MCF 10A (cell line): ENCODE measurements at regions not wholly inside any gene's neighbourhood (a gene's known extent, or its start where the extent isn't known, plus 50 kb on each side); places are given as distances from the start of the nearest gene placed in this dataset.

Source experiments
- BruUV-seq: library from RNA; stranded (reverse); fragments of 400-500 nt; replicated peaks from 2 replicates; lab custom pipeline; 2021; lab: Mats Ljungman, UMichigan
- CTCF ChIA-PET: fragments of 300-600 bp; sonication (Branson Sonifier 250); formaldehyde crosslinking; extraction: SDS; loops from one replicate; lab custom pipeline; 2021; ENCODE audit warnings: antibody characterized with exemption, inconsistent platforms; lab: Yijun Ruan, JAX
- POLR2A ChIA-PET: fragments of 300-600, 350-650 bp; sonication (Branson Sonifier 250); formaldehyde crosslinking; extraction: SDS; loops from one replicate; lab custom pipeline; 2020; ENCODE audit warnings: antibody characterized with exemption, inconsistent platforms; lab: Yijun Ruan, JAX
- DNase-seq: peaks from one replicate; pipeline ENCODE4 v3.0.0-alpha.2; 2018; ENCODE audit not compliant: unreplicated experiment
- H3K27ac Mint-ChIP-seq: one replicate; pipeline ENCODE4 v1.8.0; 2022; ENCODE audit warnings: mild to moderate bottlenecking, low read depth, mixed read lengths; ENCODE audit not compliant: unreplicated experiment
- H3K27me3 Mint-ChIP-seq: one replicate; pipeline ENCODE4 v1.8.0; 2022; ENCODE audit warnings: mixed read lengths; ENCODE audit not compliant: insufficient read depth, unreplicated experiment
- H3K36me3 Mint-ChIP-seq: one replicate; pipeline ENCODE4 v1.8.0; 2022; ENCODE audit warnings: mild to moderate bottlenecking, moderate library complexity, mixed read lengths; ENCODE audit not compliant: insufficient read depth, unreplicated experiment
- H3K4me1 Mint-ChIP-seq: one replicate; pipeline ENCODE4 v1.8.0; 2022; ENCODE audit warnings: mixed read lengths; ENCODE audit not compliant: insufficient read depth, unreplicated experiment
- H3K4me3 Mint-ChIP-seq: one replicate; pipeline ENCODE4 v1.8.0; 2022; ENCODE audit warnings: mild to moderate bottlenecking, moderate library complexity, mixed read lengths; ENCODE audit not compliant: unreplicated experiment
- H3K9me3 Mint-ChIP-seq: one replicate; pipeline ENCODE4 v1.8.0; 2022; ENCODE audit warnings: mixed read lengths; ENCODE audit not compliant: unreplicated experiment
- CTCF ChIP-seq: fragments of 200-600 bp; IDR thresholded peaks from one replicate; pipeline ENCODE4 v1.8.0; 2022; ENCODE audit warnings: antibody characterized with exemption, mild to moderate bottlenecking; ENCODE audit not compliant: unreplicated experiment
- intact Hi-C: fragments of 100-400 bp; cut with micrococcal nuclease; formaldehyde crosslinking; loops from 2 replicates; pipeline ENCODE4 v1.14.1; 2022

GRCh38 chr3:25372167-25372566 is 55.9 kb upstream of the RARB start:
- Mint-ChIP-seq H3K27ac (no peak overlapping the region), H3K4me3 (no peak overlapping the region), H3K36me3 (no peaks in the 10 kb centered on the region), H3K4me1 (no peaks in the 10 kb centered on the region), H3K27me3 (no peaks in the 10 kb centered on the region), H3K9me3 (no peaks in the 10 kb centered on the region)
- peak; percentile 14 for DNase-seq
- POLR2A ChIA-PET: no interaction called here
- CTCF ChIA-PET: no interaction called here
- TF ChIP-seq CTCF: no peak
- intact Hi-C loops: no loop called here
- no TSS peak for BruUV-seq

GRCh38 chr3:25376340-25376739 is 51.7 kb upstream of the RARB start:
- Mint-ChIP-seq H3K27ac (no peak overlapping the region), H3K4me1 (no peaks in the 10 kb centered on the region), H3K27me3 (no peaks in the 10 kb centered on the region), H3K4me3 (no peak overlapping the region), H3K36me3 (no peaks in the 10 kb centered on the region), H3K9me3 (no peaks in the 10 kb centered on the region)
- POLR2A ChIA-PET: no interaction called here
- BruUV-seq: no TSS peak
- no peak for TF ChIP-seq CTCF
- intact Hi-C loops: no loop called here
- CTCF ChIA-PET: interaction anchor here (0.7 to 1.2 kb wide), 2 partner anchors 156 to 1499 kb away, joined by 3 read pairs; no protein-coding TSS in a partner anchor
- no peak for DNase-seq

GRCh38 chr3:25377042-25377441 is 51.0 kb upstream of the RARB start:
- intact Hi-C loops: no loop called here
- no peaks in the 10 kb centered on the region for H3K9me3 Mint-ChIP-seq
- DNase-seq: no peak
- no peaks in the 10 kb centered on the region for H3K4me1 Mint-ChIP-seq
- ChIA-PET POLR2A (no interaction called here), CTCF (no interaction called here)
- TF ChIP-seq CTCF: no peak
- no peak overlapping the region for H3K4me3 Mint-ChIP-seq
- no TSS peak for BruUV-seq
- no peak overlapping the region for H3K27ac Mint-ChIP-seq
- H3K27me3 Mint-ChIP-seq: no peaks in the 10 kb centered on the region
- no peaks in the 10 kb centered on the region for H3K36me3 Mint-ChIP-seq
